ENCODE measurements at regions not wholly inside any gene's neighbourhood (a gene's known extent, or its start where the extent isn't known, plus 50 kb on each side); places are given as distances from the start of the nearest gene placed in this dataset.
A peak's percentile ranks its signal among the peaks of the same experiment; 100 is the strongest.

DNA sequence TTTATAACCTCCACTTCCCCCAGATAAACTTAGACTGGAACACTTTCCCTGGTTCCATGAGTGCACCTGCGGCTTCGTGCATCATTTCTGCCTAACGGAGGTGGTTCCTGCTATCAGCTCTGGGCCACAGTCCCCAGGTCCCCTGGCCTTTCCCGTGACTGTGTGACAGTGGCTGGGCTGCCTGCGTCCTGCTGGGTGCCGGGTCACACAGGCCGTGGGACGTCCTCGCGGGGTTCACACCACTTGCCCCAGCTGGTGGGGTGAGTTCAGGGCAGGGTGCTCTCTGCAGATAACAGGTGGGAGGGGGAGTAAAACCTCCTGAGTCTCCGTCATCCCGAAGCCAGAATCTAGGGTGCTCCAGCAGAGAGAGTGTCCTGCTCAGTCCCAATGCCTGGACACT is 58.7 kb upstream of the CFAP46 start:
- no peak for DNase-seq
- H3K4me3 ChIP-seq (ENCODE audit: low read depth, low read length), result no peak overlapping the region

DNA sequence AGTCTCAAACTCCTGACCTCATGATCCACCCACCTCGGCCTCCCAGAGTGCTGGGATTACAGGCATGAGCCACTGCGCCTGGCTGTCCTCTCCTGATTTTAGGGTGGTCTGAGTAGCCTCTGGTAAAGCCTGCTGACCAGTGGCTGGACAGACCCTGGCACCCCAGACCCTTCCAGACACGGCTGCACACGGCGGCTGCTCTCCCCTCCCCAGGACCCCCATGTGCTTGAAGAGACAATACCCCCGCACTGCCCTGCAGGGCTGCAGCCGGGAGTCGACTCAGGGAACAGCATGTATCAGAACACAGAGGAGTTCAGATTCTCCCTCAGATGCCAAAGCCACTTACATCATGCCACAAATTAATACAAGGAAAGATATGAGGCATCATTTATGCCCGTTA is 58.3 kb upstream of the CFAP46 start:
- Histone ChIP-seq H3K18ac (ENCODE audit: low read length) (no peak overlapping the region), H2BK12ac (ENCODE audit: low read length) (no peak overlapping the region), H3K36me3 (ENCODE audit: control insufficient read depth in 1 of 2, insufficient read depth in 2 of 2, low read length in 2 of 2) (no peaks in the 10 kb centered on the region), H3K4ac (ENCODE audit: low read depth, low read length) (no peak overlapping the region), H3K9me3 (ENCODE audit: insufficient read depth, low read depth, low read length) (peaks cover 6% of the 10 kb centered on the region), H2AFZ (ENCODE audit: insufficient read depth, low read length, poor library complexity) (no peak overlapping the region), H2BK5ac (ENCODE audit: low read depth, low read length, poor library complexity) (no peak overlapping the region), H3K27me3 (ENCODE audit: insufficient read depth, low read length) (no peaks in the 10 kb centered on the region), H2BK120ac (ENCODE audit: insufficient read depth, low read length, poor library complexity) (no peak overlapping the region), H4K12ac (ENCODE audit: low read depth, low read length) (no peak overlapping the region), H3K23ac (ENCODE audit: low read length) (no peak overlapping the region), H4K91ac (ENCODE audit: low read depth, low read length) (no peak overlapping the region), H3K4me2 (ENCODE audit: low read length) (no peak overlapping the region), H3K4me3 (ENCODE audit: low read depth, low read length) (no peak overlapping the region), H3K4me1 (ENCODE audit: control insufficient read depth in 1 of 2, insufficient read depth in 2 of 2, low read length in 2 of 2) (peaks cover 0 to 6% of the 10 kb centered on the region in 2 experiments), H3K9ac (ENCODE audit: low read length) (no peak overlapping the region), H4K8ac (ENCODE audit: low read depth, low read length) (no peak overlapping the region), H2AK5ac (ENCODE audit: low read length) (no peak overlapping the region), H3K14ac (ENCODE audit: low read length) (no peak overlapping the region), H3K79me1 (ENCODE audit: low read length) (no peaks in the 10 kb centered on the region), H3K27ac (ENCODE audit: low read depth, low read length) (no peak overlapping the region), H3K79me2 (ENCODE audit: control insufficient read depth, insufficient read depth, low read length, poor library complexity) (no peaks in the 10 kb centered on the region)
- no CpG with 5 or more reads among the region's 9 CpGs for WGBS (ENCODE audit: extremely low coverage, insufficient coverage, insufficient read length)
- no peak for DNase-seq

More for the DNA sequence above, 58.7 kb upstream of the CFAP46 start:
- Histone ChIP-seq H2BK5ac (ENCODE audit: low read depth, low read length, poor library complexity) (no peak overlapping the region), H3K18ac (ENCODE audit: low read length) (no peak overlapping the region), H2AK5ac (ENCODE audit: low read length) (no peak overlapping the region), H4K12ac (ENCODE audit: low read depth, low read length) (no peak overlapping the region), H3K27me3 (ENCODE audit: insufficient read depth, low read length) (no peaks in the 10 kb centered on the region), H3K4me2 (ENCODE audit: low read length) (no peak overlapping the region), H3K79me2 (ENCODE audit: control insufficient read depth, insufficient read depth, low read length, poor library complexity) (no peaks in the 10 kb centered on the region), H2BK120ac (ENCODE audit: insufficient read depth, low read length, poor library complexity) (no peak overlapping the region), H2BK12ac (ENCODE audit: low read length) (no peak overlapping the region), H3K79me1 (ENCODE audit: low read length) (no peaks in the 10 kb centered on the region), H4K8ac (ENCODE audit: low read depth, low read length) (no peak overlapping the region), H2AFZ (ENCODE audit: insufficient read depth, low read length, poor library complexity) (no peak overlapping the region), H3K4ac (ENCODE audit: low read depth, low read length) (no peak overlapping the region), H3K14ac (ENCODE audit: low read length) (no peak overlapping the region), H4K91ac (ENCODE audit: low read depth, low read length) (no peak overlapping the region), H3K27ac (ENCODE audit: low read depth, low read length) (no peak overlapping the region), H3K9ac (ENCODE audit: low read length) (no peak overlapping the region), H3K36me3 (ENCODE audit: control insufficient read depth in 1 of 2, insufficient read depth in 2 of 2, low read length in 2 of 2) (no peaks in the 10 kb centered on the region), H3K9me3 (ENCODE audit: insufficient read depth, low read depth, low read length) (peaks cover 6% of the 10 kb centered on the region), H3K4me1 (ENCODE audit: control insufficient read depth in 1 of 2, insufficient read depth in 2 of 2, low read length in 2 of 2) (peaks cover 0 to 3% of the 10 kb centered on the region in 2 experiments), H3K23ac (ENCODE audit: low read length) (no peak overlapping the region)
- no CpG with 5 or more reads among the region's 12 CpGs for WGBS (ENCODE audit: extremely low coverage, insufficient coverage, insufficient read length)

DNA sequence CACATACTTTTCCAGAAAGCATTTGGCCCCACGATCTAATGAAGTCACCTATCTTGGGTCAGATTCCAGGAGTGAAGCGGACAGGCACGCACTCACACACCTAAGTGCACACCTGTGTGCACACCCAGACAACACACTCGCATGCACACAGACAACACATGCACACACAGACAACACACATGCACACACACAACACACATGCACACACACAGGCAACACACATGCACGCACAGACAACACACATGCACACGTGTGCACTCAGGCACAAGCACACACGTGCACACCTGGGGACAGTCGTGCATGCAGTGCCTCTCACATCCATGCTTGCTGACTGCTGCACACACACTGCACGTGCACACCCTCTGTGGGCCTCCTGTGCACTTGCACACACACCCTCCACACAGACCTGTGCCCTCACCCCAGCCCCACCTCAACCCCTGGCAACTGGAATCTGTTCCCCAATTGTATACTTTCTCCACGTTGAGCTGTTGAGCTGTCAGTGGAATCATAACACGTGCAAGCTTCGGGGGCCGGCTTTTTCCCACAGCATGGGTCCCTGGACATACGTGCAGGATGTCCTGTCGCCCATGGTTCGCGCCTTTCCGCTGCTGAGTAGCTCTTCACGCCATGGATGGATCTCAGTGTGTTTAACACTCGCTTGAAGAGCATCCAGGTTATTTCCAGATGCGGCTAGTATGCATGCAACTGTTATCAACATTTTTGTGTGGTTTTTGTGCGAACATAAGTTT is 55.3 kb upstream of the CFAP46 start:
- Histone ChIP-seq H3K79me1 (ENCODE audit: low read length) (no peaks in the 10 kb centered on the region), H4K8ac (ENCODE audit: low read depth, low read length) (no peak overlapping the region), H2BK120ac (ENCODE audit: insufficient read depth, low read length, poor library complexity) (no peak overlapping the region), H3K4me2 (ENCODE audit: low read length) (no peak overlapping the region), H3K4ac (ENCODE audit: low read depth, low read length) (no peak overlapping the region), H3K18ac (ENCODE audit: low read length) (no peak overlapping the region), H2BK12ac (ENCODE audit: low read length) (no peak overlapping the region), H2AK5ac (ENCODE audit: low read length) (no peak overlapping the region), H4K12ac (ENCODE audit: low read depth, low read length) (no peak overlapping the region), H2AFZ (ENCODE audit: insufficient read depth, low read length, poor library complexity) (no peak overlapping the region), H3K9ac (ENCODE audit: low read length) (no peak overlapping the region), H3K36me3 (ENCODE audit: control insufficient read depth in 1 of 2, insufficient read depth in 2 of 2, low read length in 2 of 2) (no peaks in the 10 kb centered on the region), H3K14ac (ENCODE audit: low read length) (no peak overlapping the region), H4K91ac (ENCODE audit: low read depth, low read length) (no peak overlapping the region), H3K27me3 (ENCODE audit: insufficient read depth, low read length) (no peaks in the 10 kb centered on the region), H3K9me3 (ENCODE audit: insufficient read depth, low read depth, low read length) (peaks cover 4% of the 10 kb centered on the region), H3K4me3 (ENCODE audit: low read depth, low read length) (peak overlapping the region; percentile 45), H2BK5ac (ENCODE audit: low read depth, low read length, poor library complexity) (no peak overlapping the region), H3K27ac (ENCODE audit: low read depth, low read length) (no peak overlapping the region), H3K79me2 (ENCODE audit: control insufficient read depth, insufficient read depth, low read length, poor library complexity) (no peaks in the 10 kb centered on the region), H3K23ac (ENCODE audit: low read length) (peak overlapping the region; percentile 12), H3K4me1 (ENCODE audit: control insufficient read depth in 1 of 2, insufficient read depth in 2 of 2, low read length in 2 of 2) (peaks cover 0 to 3% of the 10 kb centered on the region in 2 experiments)
- no peak for DNase-seq
- WGBS (ENCODE audit: extremely low coverage, insufficient coverage, insufficient read length), result no CpG with 5 or more reads among the region's 22 CpGs

DNA sequence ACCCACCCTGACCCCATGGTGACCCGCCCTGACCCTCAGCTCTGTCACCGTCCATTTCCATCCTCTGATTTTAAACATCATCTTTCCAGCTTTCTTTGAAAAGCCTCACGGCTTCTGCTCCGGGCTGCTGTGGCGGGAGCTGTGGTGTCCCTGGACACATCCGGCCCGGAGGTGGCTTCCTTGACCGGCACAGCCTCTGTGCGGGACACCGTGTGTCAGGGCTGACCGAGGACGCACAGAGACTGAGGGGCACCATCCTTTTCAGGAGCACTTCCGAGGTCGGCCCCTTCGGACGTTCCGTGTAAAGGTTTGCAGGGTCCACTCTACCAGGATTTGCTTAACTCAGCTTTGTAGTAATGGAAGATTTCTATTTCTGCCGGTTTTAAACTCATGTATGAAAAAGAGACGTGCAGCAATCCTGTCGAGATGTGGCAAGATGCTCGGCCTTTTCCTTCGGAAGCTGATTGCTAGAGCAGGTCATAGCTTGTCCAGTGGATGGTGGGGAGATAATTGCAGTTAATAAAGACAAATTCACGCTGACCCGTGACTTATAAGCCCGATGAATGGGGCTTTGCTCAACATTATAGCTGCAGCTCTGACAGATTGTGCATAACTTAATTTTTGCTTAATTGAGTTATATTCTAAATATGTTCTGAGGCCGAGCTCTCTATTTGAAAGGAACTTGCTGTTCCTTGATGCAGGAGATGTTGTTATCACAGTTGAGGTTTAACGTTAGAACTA is 54.4 kb upstream of the CFAP46 start:
- Histone ChIP-seq H3K9me3 (ENCODE audit: insufficient read depth, low read depth, low read length) (peaks cover 4% of the 10 kb centered on the region), H3K4me2 (ENCODE audit: low read length) (no peak overlapping the region), H3K4me3 (ENCODE audit: low read depth, low read length) (no peak overlapping the region), H3K14ac (ENCODE audit: low read length) (no peak overlapping the region), H2AK5ac (ENCODE audit: low read length) (no peak overlapping the region), H3K18ac (ENCODE audit: low read length) (no peak overlapping the region), H4K12ac (ENCODE audit: low read depth, low read length) (no peak overlapping the region), H3K23ac (ENCODE audit: low read length) (no peak overlapping the region), H3K27me3 (ENCODE audit: insufficient read depth, low read length) (no peaks in the 10 kb centered on the region), H3K27ac (ENCODE audit: low read depth, low read length) (no peak overlapping the region), H2BK12ac (ENCODE audit: low read length) (no peak overlapping the region), H4K8ac (ENCODE audit: low read depth, low read length) (no peak overlapping the region), H4K91ac (ENCODE audit: low read depth, low read length) (no peak overlapping the region), H3K4ac (ENCODE audit: low read depth, low read length) (no peak overlapping the region), H2AFZ (ENCODE audit: insufficient read depth, low read length, poor library complexity) (no peak overlapping the region), H2BK5ac (ENCODE audit: low read depth, low read length, poor library complexity) (no peak overlapping the region), H3K79me2 (ENCODE audit: control insufficient read depth, insufficient read depth, low read length, poor library complexity) (no peaks in the 10 kb centered on the region), H3K4me1 (ENCODE audit: control insufficient read depth in 1 of 2, insufficient read depth in 2 of 2, low read length in 2 of 2) (peaks cover 0 to 3% of the 10 kb centered on the region in 2 experiments), H3K79me1 (ENCODE audit: low read length) (no peaks in the 10 kb centered on the region), H3K9ac (ENCODE audit: low read length) (no peak overlapping the region), H2BK120ac (ENCODE audit: insufficient read depth, low read length, poor library complexity) (no peak overlapping the region), H3K36me3 (ENCODE audit: control insufficient read depth in 1 of 2, insufficient read depth in 2 of 2, low read length in 2 of 2) (no peaks in the 10 kb centered on the region)
- no CpG with 5 or more reads among the region's 27 CpGs for WGBS (ENCODE audit: extremely low coverage, insufficient coverage, insufficient read length)
- DNase-seq, result no peak

Data from trophoblast cell (in vitro differentiated cells and primary cell).